ENCODE measurements at regions not wholly inside any gene's neighbourhood (a gene's known extent, or its start where the extent isn't known, plus 50 kb on each side); places are given as distances from the start of the nearest gene placed in this dataset.
"Not testable (repeated sequence)": the region's sequence is repeated elsewhere in the genome, so short reads cannot be mapped to it uniquely, and the experiment has no call there.

- peak; percentile 14 for DNase-seq (ENCODE audit: low read depth)
- no peak overlapping the region for H3K4me3 ChIP-seq (ENCODE audit: control insufficient read depth, low read depth, low read length)
- TF ChIP-seq CTCF (conservative IDR thresholded peaks at IDR 0.05; ENCODE audit: control insufficient read depth, insufficient read depth, low read depth, low read length) = no peak
Measured at GRCh38 chr14:22178333-22178839, 410.6 kb downstream of the DAD1 start.

- no peak for TF ChIP-seq CTCF (conservative IDR thresholded peaks at IDR 0.05; ENCODE audit: control insufficient read depth, insufficient read depth, low read depth, low read length)
Measured at GRCh38 chr14:22177870-22178269, 411.2 kb downstream of the DAD1 start.

GRCh38 chr14:22176957-22177356 is 412.1 kb downstream of the DAD1 start:
- H3K4me3 ChIP-seq (ENCODE audit: control insufficient read depth, low read depth, low read length) = no peak overlapping the region
- TF ChIP-seq CTCF (conservative IDR thresholded peaks at IDR 0.05; ENCODE audit: control insufficient read depth, insufficient read depth, low read depth, low read length) = no peak
- DNase-seq (ENCODE audit: low read depth) = no peak

More at GRCh38 chr14:22177870-22178269, 411.2 kb downstream of the DAD1 start:
- no peak overlapping the region for H3K4me3 ChIP-seq (ENCODE audit: control insufficient read depth, low read depth, low read length)
- DNase-seq (ENCODE audit: low read depth) = peak; percentile 28

- not testable (repeated sequence) for DNase-seq (ENCODE audit: low read depth); H3K4me3 ChIP-seq (ENCODE audit: control insufficient read depth, low read depth, low read length)
Measured at GRCh38 chr14:22175278-22175558, 413.8 kb downstream of the DAD1 start.

- TF ChIP-seq CTCF (conservative IDR thresholded peaks at IDR 0.05; ENCODE audit: control insufficient read depth, insufficient read depth, low read depth, low read length) = no peak
- no peak overlapping the region for H3K4me3 ChIP-seq (ENCODE audit: control insufficient read depth, low read depth, low read length)
- DNase-seq (ENCODE audit: low read depth) = no peak
Measured at GRCh38 chr14:22174412-22175277, 414.4 kb downstream of the DAD1 start.

- peak; percentile 29 for DNase-seq (ENCODE audit: low read depth)
- H3K4me3 ChIP-seq (ENCODE audit: control insufficient read depth, low read depth, low read length) = no peak overlapping the region
- no peak for TF ChIP-seq CTCF (conservative IDR thresholded peaks at IDR 0.05; ENCODE audit: control insufficient read depth, insufficient read depth, low read depth, low read length)
Measured at GRCh38 chr14:22168092-22168955, 420.7 kb downstream of the DAD1 start.

- H3K4me3 ChIP-seq (ENCODE audit: control insufficient read depth, low read depth, low read length) = no peak overlapping the region
- no peak for TF ChIP-seq CTCF (conservative IDR thresholded peaks at IDR 0.05; ENCODE audit: control insufficient read depth, insufficient read depth, low read depth, low read length)
- no peak for DNase-seq (ENCODE audit: low read depth)
Measured at GRCh38 chr14:22164616-22165015, 424.4 kb downstream of the DAD1 start.
